ENCODE measurements at regions not wholly inside any gene's neighbourhood (a gene's known extent, or its start where the extent isn't known, plus 50 kb on each side); places are given as distances from the start of the nearest gene placed in this dataset.

DNA sequence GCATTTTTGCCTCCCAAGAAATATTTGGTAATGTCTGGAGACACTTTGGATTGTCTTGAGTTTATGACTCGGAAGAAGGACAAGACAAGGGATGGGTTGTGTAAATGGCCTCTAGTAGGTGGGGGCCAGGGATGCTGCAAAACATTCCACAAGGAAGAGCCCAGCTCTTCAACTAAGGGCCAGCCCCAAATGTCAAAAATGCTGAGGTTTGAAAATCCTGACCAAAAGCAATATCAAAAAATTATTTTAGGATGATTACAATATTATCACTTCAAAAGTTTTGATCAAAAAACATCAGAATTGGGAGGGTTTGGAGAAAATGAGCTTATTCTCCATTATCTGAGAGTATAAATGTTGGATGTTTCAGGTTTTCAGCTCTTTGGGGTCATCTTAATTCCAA is 248.9 kb upstream of the SLC24A2 start:
- Histone ChIP-seq H3K4me3 (ENCODE audit: low read depth, low read length) (no peak overlapping the region), H3K36me3 (ENCODE audit: control insufficient read depth in 2 of 2, insufficient read depth in 1 of 2, low read length in 2 of 2) (no peaks in the 10 kb centered on the region), H3K4me1 (ENCODE audit: control insufficient read depth, insufficient read depth, low read length) (no peaks in the 10 kb centered on the region), H3K9me3 (ENCODE audit: control insufficient read depth, insufficient read depth, low read depth, low read length) (no peaks in the 10 kb centered on the region), H3K27ac (ENCODE audit: extremely low read depth, low read depth, low read length) (no peak overlapping the region)
- ChIA-PET CTCF (interaction anchor here (1.2 kb wide), 1 partner anchor 76 kb away, joined by 4 read pairs; no protein-coding TSS in a partner anchor), POLR2A (no interaction called here)
- TF ChIP-seq ZNF157 (tag by site-specific recombination; IDR thresholded peaks at IDR 0.05) (no peak), ZNF530 (tag by site-specific recombination; IDR thresholded peaks at IDR 0.05; ENCODE audit: low read depth) (no peak), ZNF10 (tag by site-specific recombination; IDR thresholded peaks at IDR 0.05) (no peak), ZFP41 (tag by site-specific recombination; IDR thresholded peaks at IDR 0.05; ENCODE audit: borderline replicate concordance) (no peak)

- Histone ChIP-seq H3K36me3 (ENCODE audit: control insufficient read depth in 2 of 2, insufficient read depth in 1 of 2, low read length in 2 of 2) (no peaks in the 10 kb centered on the region), H3K9me3 (ENCODE audit: control insufficient read depth, insufficient read depth, low read depth, low read length) (no peaks in the 10 kb centered on the region), H3K27ac (ENCODE audit: extremely low read depth, low read depth, low read length) (no peak overlapping the region), H3K4me3 (ENCODE audit: low read depth, low read length) (no peak overlapping the region), H3K4me1 (ENCODE audit: control insufficient read depth, insufficient read depth, low read length) (no peaks in the 10 kb centered on the region)
- POLR2A ChIA-PET, result no interaction called here
- TF ChIP-seq ZNF169 (tag by site-specific recombination; IDR thresholded peaks at IDR 0.05) (no peak), ZNF175 (tag by site-specific recombination; IDR thresholded peaks at IDR 0.05) (no peak), ZNF624 (tag by site-specific recombination; IDR thresholded peaks at IDR 0.05) (no peak), ZNF792 (tag by site-specific recombination; IDR thresholded peaks at IDR 0.05) (no peak), ZNF843 (tag by site-specific recombination; IDR thresholded peaks at IDR 0.05) (no peak), ZNF658 (tag by site-specific recombination; IDR thresholded peaks at IDR 0.05) (no peak), ZFP37 (tag by site-specific recombination; IDR thresholded peaks at IDR 0.05) (no peak), ZBTB7A (tag by site-specific recombination; IDR thresholded peaks at IDR 0.05; ENCODE audit: low read depth) (no peak)
- CTCF ChIA-PET, result no interaction called here
Observed at GRCh38 chr9:20033511-20033910, 244.7 kb upstream of the SLC24A2 start.

GRCh38 chr9:20032413-20033006 is 243.7 kb upstream of the SLC24A2 start:
- Histone ChIP-seq H3K4me3 (ENCODE audit: low read depth, low read length) (no peak overlapping the region), H3K27ac (ENCODE audit: extremely low read depth, low read depth, low read length) (no peak overlapping the region), H3K9me3 (ENCODE audit: control insufficient read depth, insufficient read depth, low read depth, low read length) (no peaks in the 10 kb centered on the region), H3K36me3 (ENCODE audit: control insufficient read depth in 2 of 2, insufficient read depth in 1 of 2, low read length in 2 of 2) (no peaks in the 10 kb centered on the region), H3K4me1 (ENCODE audit: control insufficient read depth, insufficient read depth, low read length) (no peaks in the 10 kb centered on the region)
- ChIA-PET CTCF (no interaction called here), POLR2A (no interaction called here)
- no peak for TF ChIP-seq MEIS1 (CRISPR knock-in tag; IDR thresholded peaks at IDR 0.05; ENCODE audit: borderline replicate concordance)
- TF ChIP-seq HOXC10 (CRISPR knock-in tag; IDR thresholded peaks at IDR 0.05), result no peak
- TF ChIP-seq ZNF558 (tag by site-specific recombination; IDR thresholded peaks at IDR 0.05), result no peak
- TF ChIP-seq, protein P1, sequence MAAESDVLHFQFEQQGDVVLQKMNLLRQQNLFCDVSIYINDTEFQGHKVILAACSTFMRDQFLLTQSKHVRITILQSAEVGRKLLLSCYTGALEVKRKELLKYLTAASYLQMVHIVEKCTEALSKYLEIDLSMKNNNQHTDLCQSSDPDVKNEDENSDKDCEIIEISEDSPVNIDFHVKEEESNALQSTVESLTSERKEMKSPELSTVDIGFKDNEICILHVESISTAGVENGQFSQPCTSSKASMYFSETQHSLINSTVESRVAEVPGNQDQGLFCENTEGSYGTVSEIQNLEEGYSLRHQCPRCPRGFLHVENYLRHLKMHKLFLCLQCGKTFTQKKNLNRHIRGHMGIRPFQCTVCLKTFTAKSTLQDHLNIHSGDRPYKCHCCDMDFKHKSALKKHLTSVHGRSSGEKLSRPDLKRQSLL (tag by site-specific recombination; IDR thresholded peaks at IDR 0.05), result no peak
- TF ChIP-seq ZNF473 (tag by site-specific recombination; IDR thresholded peaks at IDR 0.05), result no peak
- no peak for TF ChIP-seq ZNF701 (tag by site-specific recombination; IDR thresholded peaks at IDR 0.05)
- TF ChIP-seq ZBTB8A (tag by site-specific recombination; IDR thresholded peaks at IDR 0.05), result no peak

GRCh38 chr9:20031836-20032235 is 243.0 kb upstream of the SLC24A2 start:
- no peaks in the 10 kb centered on the region for H3K4me1 ChIP-seq (ENCODE audit: control insufficient read depth, insufficient read depth, low read length)
- POLR2A ChIA-PET, result no interaction called here
- TF ChIP-seq ZNF544 (tag by site-specific recombination; IDR thresholded peaks at IDR 0.05), result no peak
- TF ChIP-seq ZNF837 (tag by site-specific recombination; IDR thresholded peaks at IDR 0.05), result no peak
- TF ChIP-seq SP7 (tag by site-specific recombination; IDR thresholded peaks at IDR 0.05), result no peak
- TF ChIP-seq ZNF548 (tag by site-specific recombination; IDR thresholded peaks at IDR 0.05), result no peak
- TF ChIP-seq, protein P1 (tag by site-specific recombination; IDR thresholded peaks at IDR 0.05), result no peak
- no peak for TF ChIP-seq ZNF37A (tag by site-specific recombination; IDR thresholded peaks at IDR 0.05)
- TF ChIP-seq, protein P2, sequence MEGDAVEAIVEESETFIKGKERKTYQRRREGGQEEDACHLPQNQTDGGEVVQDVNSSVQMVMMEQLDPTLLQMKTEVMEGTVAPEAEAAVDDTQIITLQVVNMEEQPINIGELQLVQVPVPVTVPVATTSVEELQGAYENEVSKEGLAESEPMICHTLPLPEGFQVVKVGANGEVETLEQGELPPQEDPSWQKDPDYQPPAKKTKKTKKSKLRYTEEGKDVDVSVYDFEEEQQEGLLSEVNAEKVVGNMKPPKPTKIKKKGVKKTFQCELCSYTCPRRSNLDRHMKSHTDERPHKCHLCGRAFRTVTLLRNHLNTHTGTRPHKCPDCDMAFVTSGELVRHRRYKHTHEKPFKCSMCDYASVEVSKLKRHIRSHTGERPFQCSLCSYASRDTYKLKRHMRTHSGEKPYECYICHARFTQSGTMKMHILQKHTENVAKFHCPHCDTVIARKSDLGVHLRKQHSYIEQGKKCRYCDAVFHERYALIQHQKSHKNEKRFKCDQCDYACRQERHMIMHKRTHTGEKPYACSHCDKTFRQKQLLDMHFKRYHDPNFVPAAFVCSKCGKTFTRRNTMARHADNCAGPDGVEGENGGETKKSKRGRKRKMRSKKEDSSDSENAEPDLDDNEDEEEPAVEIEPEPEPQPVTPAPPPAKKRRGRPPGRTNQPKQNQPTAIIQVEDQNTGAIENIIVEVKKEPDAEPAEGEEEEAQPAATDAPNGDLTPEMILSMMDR (tag by site-specific recombination; IDR thresholded peaks at IDR 0.05), result no peak
- TF ChIP-seq KLF9 (tag by site-specific recombination; IDR thresholded peaks at IDR 0.05; ENCODE audit: low read depth), result no peak
- TF ChIP-seq ZNF132 (tag by site-specific recombination; IDR thresholded peaks at IDR 0.05; ENCODE audit: borderline replicate concordance), result no peak

More at GRCh38 chr9:20031836-20032235, 243.0 kb upstream of the SLC24A2 start:
- Histone ChIP-seq H3K36me3 (ENCODE audit: control insufficient read depth in 2 of 2, insufficient read depth in 1 of 2, low read length in 2 of 2) (no peaks in the 10 kb centered on the region), H3K4me3 (ENCODE audit: low read depth, low read length) (no peak overlapping the region), H3K9me3 (ENCODE audit: control insufficient read depth, insufficient read depth, low read depth, low read length) (no peaks in the 10 kb centered on the region), H3K27ac (ENCODE audit: extremely low read depth, low read depth, low read length) (no peak overlapping the region)
- CTCF ChIA-PET, result interaction anchor here (0.6 kb wide), 1 partner anchor 538 kb away, joined by 3 read pairs; no protein-coding TSS in a partner anchor

All from HEK293 (cell line).